A673 (cell line): ENCODE measurements at regions not wholly inside any gene's neighbourhood (a gene's known extent, or its start where the extent isn't known, plus 50 kb on each side); places are given as distances from the start of the nearest gene placed in this dataset.

Source experiments
- EZH2 ChIP-seq: fragments of 200-600 bp; sonication (generic); IDR thresholded peaks from 2 replicates; pipeline ENCODE4 v1.6.1; 2017; ENCODE audit warnings: borderline replicate concordance, low read depth, mild to moderate bottlenecking, mixed read lengths, antibody characterized with exemption, low read length; ENCODE audit not compliant: poor library complexity, severe bottlenecking
- TF ChIP-seq, protein P1 (sequence below): fragments of 300-800, 200-600 bp; sonication (generic); conservative IDR thresholded peaks from 2 replicates; pipeline ENCODE4 v1.5.1; 2017; ENCODE audit warnings: low read depth, mild to moderate bottlenecking, antibody characterized with exemption, low read length, moderate library complexity, mixed read lengths

DNA sequence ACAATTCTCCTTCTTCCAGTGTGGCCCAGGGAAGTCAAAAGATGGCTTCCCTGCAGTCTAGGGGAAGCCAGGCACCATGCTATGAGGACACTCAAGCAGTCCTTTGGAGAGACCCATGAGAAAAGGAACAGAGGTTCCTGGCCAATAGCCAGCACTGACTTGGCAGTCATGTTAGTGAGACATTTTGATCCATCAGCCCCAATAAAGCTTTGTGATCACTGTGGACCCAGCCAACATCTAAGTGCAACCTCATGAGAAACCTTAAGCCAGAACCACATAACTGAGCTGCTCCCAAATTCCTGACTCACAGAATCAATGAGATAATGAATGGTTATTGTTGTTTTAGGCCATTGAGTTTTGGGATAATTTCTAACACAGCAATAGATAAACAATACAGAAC, 51.0 kb upstream of the NAP1L1 start:
- TF ChIP-seq, protein P1, sequence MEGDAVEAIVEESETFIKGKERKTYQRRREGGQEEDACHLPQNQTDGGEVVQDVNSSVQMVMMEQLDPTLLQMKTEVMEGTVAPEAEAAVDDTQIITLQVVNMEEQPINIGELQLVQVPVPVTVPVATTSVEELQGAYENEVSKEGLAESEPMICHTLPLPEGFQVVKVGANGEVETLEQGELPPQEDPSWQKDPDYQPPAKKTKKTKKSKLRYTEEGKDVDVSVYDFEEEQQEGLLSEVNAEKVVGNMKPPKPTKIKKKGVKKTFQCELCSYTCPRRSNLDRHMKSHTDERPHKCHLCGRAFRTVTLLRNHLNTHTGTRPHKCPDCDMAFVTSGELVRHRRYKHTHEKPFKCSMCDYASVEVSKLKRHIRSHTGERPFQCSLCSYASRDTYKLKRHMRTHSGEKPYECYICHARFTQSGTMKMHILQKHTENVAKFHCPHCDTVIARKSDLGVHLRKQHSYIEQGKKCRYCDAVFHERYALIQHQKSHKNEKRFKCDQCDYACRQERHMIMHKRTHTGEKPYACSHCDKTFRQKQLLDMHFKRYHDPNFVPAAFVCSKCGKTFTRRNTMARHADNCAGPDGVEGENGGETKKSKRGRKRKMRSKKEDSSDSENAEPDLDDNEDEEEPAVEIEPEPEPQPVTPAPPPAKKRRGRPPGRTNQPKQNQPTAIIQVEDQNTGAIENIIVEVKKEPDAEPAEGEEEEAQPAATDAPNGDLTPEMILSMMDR: no peak
- no peak for TF ChIP-seq EZH2
